HEK293 (cell line): ENCODE measurements at regions not wholly inside any gene's neighbourhood (a gene's known extent, or its start where the extent isn't known, plus 50 kb on each side); places are given as distances from the start of the nearest gene placed in this dataset.

ENCODE experiments used
- CTCF ChIA-PET: fragments of 350-600 bp; formaldehyde crosslinking; extraction: SDS; loops from one replicate; lab custom pipeline; 2021; ENCODE audit warnings: antibody characterized with exemption; lab: Yijun Ruan, JAX
- POLR2A ChIA-PET: fragments of 300-600 bp; formaldehyde crosslinking; extraction: SDS; loops from one replicate; lab custom pipeline; 2020; ENCODE audit warnings: antibody characterized with exemption, inconsistent platforms; lab: Yijun Ruan, JAX
- H3K27ac ChIP-seq: fragments of 200-500 bp; sonication (Bioruptor generic); 2 replicates; pipeline ENCODE4 v1.5.1; 2014; ENCODE audit warnings: low read depth, low read length, control low read depth, inconsistent platforms; ENCODE audit errors: extremely low read depth
- H3K36me3 ChIP-seq, 2 experiments: fragments of 200-500 bp in 1 of 2; sonication (Bioruptor generic) in 1 of 2; 1 replicate in 1 of 2; 2 replicates in 1 of 2; pipeline ENCODE4 v1.5.1; 2014 to 2017; ENCODE audit warnings: inconsistent platforms in 2 of 2, low read length in 2 of 2; ENCODE audit not compliant: control insufficient read depth in 2 of 2, insufficient read depth in 1 of 2
- H3K4me1 ChIP-seq: fragments of 200-500 bp; sonication (Bioruptor generic); 2 replicates; pipeline ENCODE4 v1.5.1; 2014; ENCODE audit warnings: mild to moderate bottlenecking, low read length, inconsistent platforms; ENCODE audit not compliant: control insufficient read depth, insufficient read depth
- H3K4me3 ChIP-seq: 2 replicates; pipeline ENCODE4 v1.5.1; 2011; ENCODE audit warnings: low read depth, mild to moderate bottlenecking, control low read depth, low read length, moderate library complexity
- H3K9me3 ChIP-seq: fragments of 200-500 bp; sonication (Bioruptor generic); 2 replicates; pipeline ENCODE4 v1.5.1; 2014; ENCODE audit warnings: low read depth, low read length, inconsistent platforms; ENCODE audit not compliant: control insufficient read depth, insufficient read depth
- BCL11B ChIP-seq: fragments of 450-650 bp; formaldehyde crosslinking; IDR thresholded peaks from 2 replicates; pipeline ENCODE4 v1.5.1; 2016; ENCODE audit warnings: low read depth, missing biosample characterization, missing genetic modification characterization
- SETDB1 ChIP-seq: IDR thresholded peaks from one replicate; pipeline ENCODE4 v1.6.1; 2017; ENCODE audit warnings: mild to moderate bottlenecking, low read length, moderate library complexity, mixed read lengths; ENCODE audit not compliant: insufficient read length
- WT1 ChIP-seq: fragments of 450-650 bp; formaldehyde crosslinking; IDR thresholded peaks from 2 replicates; pipeline ENCODE4 v1.5.1; 2016; ENCODE audit warnings: missing biosample characterization, missing genetic modification characterization
- ZBTB7A ChIP-seq: fragments of 450-650 bp; formaldehyde crosslinking; IDR thresholded peaks from 2 replicates; pipeline ENCODE4 v1.5.1; 2016; ENCODE audit warnings: low read depth, missing biosample characterization, missing genetic modification characterization
- ZNF621 ChIP-seq: fragments of 450-650 bp; formaldehyde crosslinking; IDR thresholded peaks from 2 replicates; pipeline ENCODE4 v1.5.1; 2017; ENCODE audit warnings: missing biosample characterization, missing genetic modification characterization
- ZNF624 ChIP-seq: fragments of 450-650 bp; formaldehyde crosslinking; IDR thresholded peaks from 2 replicates; pipeline ENCODE4 v1.5.1; 2017; ENCODE audit warnings: missing biosample characterization, missing genetic modification characterization
- ZNF76 ChIP-seq: fragments of 450-650 bp; formaldehyde crosslinking; IDR thresholded peaks from 2 replicates; pipeline ENCODE4; 2016; ENCODE audit warnings: low read depth, missing biosample characterization, missing genetic modification characterization, borderline replicate concordance
- TF ChIP-seq, protein P1 (sequence below): fragments of 450-650 bp; formaldehyde crosslinking; IDR thresholded peaks from 2 replicates; pipeline ENCODE4 v1.5.1; 2016; ENCODE audit warnings: missing biosample characterization, missing genetic modification characterization

DNA sequence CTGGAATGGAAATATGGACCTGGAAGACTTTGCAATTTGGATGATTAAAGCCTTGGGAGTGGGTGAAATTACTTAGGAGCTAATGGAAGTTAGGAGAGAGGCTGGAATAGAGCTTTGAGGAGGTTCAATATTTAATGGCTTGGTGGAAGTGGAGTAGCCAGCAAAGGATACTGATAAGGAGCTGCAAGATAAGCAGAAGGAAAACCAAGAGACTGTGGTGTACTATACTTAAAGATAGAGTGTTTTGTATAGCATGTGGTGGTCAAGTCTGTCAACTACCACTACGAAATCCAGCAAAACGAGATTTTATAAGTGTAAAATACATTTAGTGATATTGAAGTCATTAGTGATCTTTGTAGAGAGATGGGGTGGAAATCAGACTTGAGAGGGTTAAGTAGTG, 54.0 kb upstream of the TMLHE start:
- TF ChIP-seq ZNF624, result no peak
- TF ChIP-seq BCL11B, result no peak
- TF ChIP-seq ZBTB7A (tag by site-specific recombination), result no peak
- TF ChIP-seq ZNF621 (tag by site-specific recombination), result no peak
- TF ChIP-seq ZNF76 (tag by site-specific recombination), result no peak
- TF ChIP-seq SETDB1, result no peak
- no peak for TF ChIP-seq WT1 (tag by site-specific recombination)
- TF ChIP-seq, protein P1, sequence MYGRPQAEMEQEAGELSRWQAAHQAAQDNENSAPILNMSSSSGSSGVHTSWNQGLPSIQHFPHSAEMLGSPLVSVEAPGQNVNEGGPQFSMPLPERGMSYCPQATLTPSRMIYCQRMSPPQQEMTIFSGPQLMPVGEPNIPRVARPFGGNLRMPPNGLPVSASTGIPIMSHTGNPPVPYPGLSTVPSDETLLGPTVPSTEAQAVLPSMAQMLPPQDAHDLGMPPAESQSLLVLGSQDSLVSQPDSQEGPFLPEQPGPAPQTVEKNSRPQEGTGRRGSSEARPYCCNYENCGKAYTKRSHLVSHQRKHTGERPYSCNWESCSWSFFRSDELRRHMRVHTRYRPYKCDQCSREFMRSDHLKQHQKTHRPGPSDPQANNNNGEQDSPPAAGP (tag by site-specific recombination), result no peak
- no peak overlapping the region for H3K27ac ChIP-seq
- no peaks in the 10 kb centered on the region for H3K4me1 ChIP-seq
- H3K4me3 ChIP-seq, result no peak overlapping the region
- ChIA-PET POLR2A (no interaction called here), CTCF (interaction anchor here (0.5 kb wide), 1 partner anchor 19 kb away, joined by 3 read pairs; no protein-coding TSS in a partner anchor)
- H3K36me3 ChIP-seq, result no peaks in the 10 kb centered on the region
- H3K9me3 ChIP-seq, result no peaks in the 10 kb centered on the region
